KMS-11 (cell line): ENCODE measurements at regions not wholly inside any gene's neighbourhood (a gene's known extent, or its start where the extent isn't known, plus 50 kb on each side); places are given as distances from the start of the nearest gene placed in this dataset.
A peak's percentile ranks its signal among the peaks of the same experiment; 100 is the strongest.
"Not testable (repeated sequence)": the region's sequence is repeated elsewhere in the genome, so short reads cannot be mapped to it uniquely, and the experiment has no call there.

ENCODE experiments used
- H2AFZ ChIP-seq: fragments of 200-600 bp; sonication (generic); 2 replicates; pipeline ENCODE4 v1.6.1; 2016; ENCODE audit warnings: antibody characterized with exemption, mixed run types, low read depth
- H3K27ac ChIP-seq: fragments of 200-600 bp; sonication (generic); 2 replicates; pipeline ENCODE4 v1.6.1; 2016; ENCODE audit warnings: mild to moderate bottlenecking, mixed run types
- H3K27me3 ChIP-seq: fragments of 200-600 bp; sonication (generic); 2 replicates; pipeline ENCODE4 v1.6.1; 2017; ENCODE audit warnings: mild to moderate bottlenecking, low read depth, mixed run types, moderate library complexity; ENCODE audit not compliant: insufficient read depth
- H3K36me3 ChIP-seq: fragments of 200-600 bp; sonication (generic); 2 replicates; pipeline ENCODE4 v1.6.1; 2017; ENCODE audit warnings: mild to moderate bottlenecking, mixed run types; ENCODE audit not compliant: insufficient read depth
- H3K4me1 ChIP-seq: fragments of 200-600 bp; sonication (generic); 2 replicates; pipeline ENCODE4 v1.6.1; 2016; ENCODE audit warnings: mild to moderate bottlenecking, low read depth, mixed run types; ENCODE audit not compliant: poor library complexity, severe bottlenecking
- H3K4me2 ChIP-seq: fragments of 200-600 bp; sonication (generic); 2 replicates; pipeline ENCODE4 v1.7.0; 2016; ENCODE audit warnings: mild to moderate bottlenecking, mixed run types
- H3K4me3 ChIP-seq: fragments of 200-600 bp; sonication (generic); IDR thresholded peaks from 2 replicates; pipeline ENCODE4 v1.6.1; 2017; ENCODE audit warnings: low read depth, low read length, mixed read lengths; ENCODE audit not compliant: insufficient read depth
- H3K79me2 ChIP-seq: fragments of 200-600 bp; sonication (generic); 2 replicates; pipeline ENCODE4 v1.6.1; 2016; ENCODE audit warnings: low read depth, mixed run types; ENCODE audit not compliant: insufficient read depth
- H3K9ac ChIP-seq: fragments of 200-600 bp; sonication (generic); 2 replicates; pipeline ENCODE4 v1.6.1; 2016; ENCODE audit warnings: mild to moderate bottlenecking, mixed run types
- H4K20me1 ChIP-seq: fragments of 200-600 bp; sonication (generic); 2 replicates; pipeline ENCODE4 v1.6.1; 2016; ENCODE audit warnings: mild to moderate bottlenecking, mixed run types; ENCODE audit not compliant: insufficient read depth
- CTCF ChIP-seq: fragments of 200-600 bp; sonication (generic); conservative IDR thresholded peaks from 2 replicates; pipeline ENCODE4 v1.6.1; 2017; ENCODE audit warnings: low read depth, mild to moderate bottlenecking, antibody characterized with exemption, low read length, moderate library complexity, mixed read lengths

- peak overlapping the region; percentile 37; the same call in 1 of the 2 replicates for H3K27ac ChIP-seq
- peak overlapping the region; percentile 47 for H3K4me2 ChIP-seq
Observed at GRCh38 chr6:87756858-87757257, 54.8 kb upstream of the AKIRIN2 start.

GRCh38 chr6:87755708-87756671 lies 54.0 kb upstream of the AKIRIN2 start:
- Histone ChIP-seq H3K9ac (no peak overlapping the region), H4K20me1 (no peaks in the 10 kb centered on the region), H3K79me2 (no peaks in the 10 kb centered on the region), H3K27ac (no peak overlapping the region), H3K4me1 (peaks cover 36% of the 10 kb centered on the region), H3K27me3 (no peaks in the 10 kb centered on the region), H3K4me3 (no peak overlapping the region), H3K4me2 (peak overlapping the region; percentile 47), H3K36me3 (no peaks in the 10 kb centered on the region), H2AFZ (peak overlapping the region; percentile 42; the same call in 1 of the 2 replicates)
- no peak for TF ChIP-seq CTCF

More at GRCh38 chr6:87756858-87757257, 54.8 kb upstream of the AKIRIN2 start:
- H3K79me2 ChIP-seq, result no peaks in the 10 kb centered on the region
- no peak overlapping the region for H3K4me3 ChIP-seq
- H3K9ac ChIP-seq, result no peak overlapping the region
- no peaks in the 10 kb centered on the region for H3K36me3 ChIP-seq
- H3K4me1 ChIP-seq, result peaks cover 36% of the 10 kb centered on the region
- no peaks in the 10 kb centered on the region for H4K20me1 ChIP-seq
- peak overlapping the region; percentile 42; the same call in 1 of the 2 replicates for H2AFZ ChIP-seq
- TF ChIP-seq CTCF, result no peak
- no peaks in the 10 kb centered on the region for H3K27me3 ChIP-seq

- no peak overlapping the region for H3K4me2 ChIP-seq
- H3K27ac ChIP-seq, result no peak overlapping the region
- H3K27me3 ChIP-seq, result no peaks in the 10 kb centered on the region
- no peaks in the 10 kb centered on the region for H4K20me1 ChIP-seq
- H3K9ac ChIP-seq, result no peak overlapping the region
- no peaks in the 10 kb centered on the region for H3K36me3 ChIP-seq
- H2AFZ ChIP-seq, result no peak overlapping the region
- no peaks in the 10 kb centered on the region for H3K79me2 ChIP-seq
- TF ChIP-seq CTCF, result no peak
- H3K4me1 ChIP-seq, result peaks cover 36% of the 10 kb centered on the region
- no peak overlapping the region for H3K4me3 ChIP-seq
Observed at GRCh38 chr6:87754828-87755227, 52.8 kb upstream of the AKIRIN2 start.

- Histone ChIP-seq H3K36me3 (no peaks in the 10 kb centered on the region), H3K4me2 (no peak overlapping the region), H3K27ac (no peak overlapping the region), H3K9ac (no peak overlapping the region), H3K4me1 (peaks cover 36% of the 10 kb centered on the region), H4K20me1 (no peaks in the 10 kb centered on the region), H3K79me2 (no peaks in the 10 kb centered on the region), H3K4me3 (no peak overlapping the region), H2AFZ (no peak overlapping the region), H3K27me3 (no peaks in the 10 kb centered on the region)
- no peak for TF ChIP-seq CTCF
Observed at GRCh38 chr6:87753131-87753685, 51.2 kb upstream of the AKIRIN2 start.

- H3K4me3 ChIP-seq, H4K20me1 ChIP-seq, H3K36me3 ChIP-seq, H3K79me2 ChIP-seq, H3K27me3 ChIP-seq, H3K9ac ChIP-seq, H3K4me2 ChIP-seq, H3K27ac ChIP-seq, H2AFZ ChIP-seq: not testable (repeated sequence)
- H3K4me1 ChIP-seq, result peaks cover 29% of the 10 kb centered on the region
Observed at GRCh38 chr6:87752503-87752902, 50.5 kb upstream of the AKIRIN2 start.
